Smooth muscle cell (in vitro differentiated cells): ENCODE measurements at regions not wholly inside any gene's neighbourhood (a gene's known extent, or its start where the extent isn't known, plus 50 kb on each side); places are given as distances from the start of the nearest gene placed in this dataset.

Experiments used
- DNase-seq: peaks from one replicate; lab custom pipeline; 2025; ENCODE audit not compliant: unreplicated experiment; lab: John Stamatoyannopoulos, UW
- H2AFZ ChIP-seq: fragments of 200-600 bp; sonication (generic); 2 replicates; pipeline ENCODE4 v1.6.0; 2016; ENCODE audit warnings: antibody characterized with exemption, low read depth, mild to moderate bottlenecking
- H3F3A ChIP-seq: fragments of 200-600 bp; sonication (generic); 2 replicates; pipeline ENCODE4 v1.6.0; 2017; ENCODE audit warnings: antibody characterized with exemption, low read depth
- H3K27ac ChIP-seq: fragments of 200-600 bp; sonication (generic); 2 replicates; pipeline ENCODE4 v1.5.1; 2016; ENCODE audit warnings: low read depth, mild to moderate bottlenecking
- H3K27me3 ChIP-seq: fragments of 200-600 bp; sonication (generic); 2 replicates; pipeline ENCODE4 v1.6.1; 2016; ENCODE audit warnings: low read depth, mild to moderate bottlenecking
- H3K36me3 ChIP-seq: fragments of 200-600 bp; sonication (generic); 2 replicates; pipeline ENCODE4 v1.5.1; 2016; ENCODE audit warnings: low read depth
- H3K4me1 ChIP-seq: fragments of 200-600 bp; sonication (generic); 2 replicates; pipeline ENCODE4 v1.5.1; 2016; ENCODE audit warnings: low read depth
- H3K4me2 ChIP-seq: fragments of 200-600 bp; sonication (generic); 2 replicates; pipeline ENCODE4 v1.6.0; 2016; ENCODE audit warnings: mild to moderate bottlenecking
- H3K4me3 ChIP-seq: fragments of 200-600 bp; sonication (generic); 2 replicates; pipeline ENCODE4 v1.5.1; 2016; ENCODE audit warnings: mild to moderate bottlenecking
- H3K79me2 ChIP-seq: fragments of 200-600 bp; sonication (generic); 2 replicates; pipeline ENCODE4 v1.6.0; 2016; ENCODE audit warnings: low read depth, mild to moderate bottlenecking
- H3K9ac ChIP-seq: fragments of 200-600 bp; sonication (generic); 2 replicates; pipeline ENCODE4 v1.6.0; 2016; ENCODE audit warnings: low read depth
- H3K9me3 ChIP-seq: fragments of 200-600 bp; sonication (generic); replicated peaks from 2 replicates; pipeline ENCODE4 v1.5.1; 2016; ENCODE audit warnings: low read depth
- H4K20me1 ChIP-seq: fragments of 200-600 bp; sonication (generic); 2 replicates; pipeline ENCODE4 v1.6.0; 2016; ENCODE audit warnings: low read depth
- WGBS: methylation state at CpG from one replicate; pipeline ENCODE4 v1.1.7; 2016; ENCODE audit warnings: low lambda C conversion rate; 5-methylcytosine and 5-hydroxymethylcytosine counted together
- TF ChIP-seq, protein P1 (sequence below): fragments of 200-600 bp; sonication (generic); IDR thresholded peaks from 2 replicates; pipeline ENCODE4 v1.5.1; 2017; ENCODE audit warnings: borderline replicate concordance, mild to moderate bottlenecking, antibody characterized with exemption; ENCODE audit not compliant: insufficient read depth, poor library complexity, severe bottlenecking

DNA sequence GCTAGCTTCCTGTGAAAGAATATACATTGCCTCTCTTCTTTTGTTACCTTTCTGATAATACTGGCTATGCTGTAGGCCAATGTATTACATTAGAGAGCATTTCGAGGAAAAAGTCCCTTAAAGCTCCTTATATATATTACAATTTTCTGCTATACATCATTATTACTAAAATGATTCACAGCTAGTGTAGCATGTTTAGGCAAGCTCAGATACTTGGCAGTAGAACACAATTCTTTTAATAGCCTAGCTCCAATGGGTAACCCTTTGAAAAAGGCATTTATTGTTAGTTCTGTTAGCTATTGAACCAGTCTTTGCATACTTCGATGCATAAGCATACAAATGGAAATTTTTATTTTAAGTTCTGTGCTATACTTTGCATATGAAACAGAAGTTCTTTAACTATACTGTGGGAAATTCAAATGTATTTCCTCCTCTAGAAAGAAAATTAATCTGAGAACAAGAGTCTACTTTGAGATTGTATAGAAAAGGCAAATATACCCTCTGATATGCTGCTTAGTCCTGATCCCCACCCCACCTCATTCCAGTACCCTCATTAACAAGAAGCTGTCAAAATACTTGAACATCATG lies 55.6 kb upstream of the SKAP2 start:
- TF ChIP-seq, protein P1, sequence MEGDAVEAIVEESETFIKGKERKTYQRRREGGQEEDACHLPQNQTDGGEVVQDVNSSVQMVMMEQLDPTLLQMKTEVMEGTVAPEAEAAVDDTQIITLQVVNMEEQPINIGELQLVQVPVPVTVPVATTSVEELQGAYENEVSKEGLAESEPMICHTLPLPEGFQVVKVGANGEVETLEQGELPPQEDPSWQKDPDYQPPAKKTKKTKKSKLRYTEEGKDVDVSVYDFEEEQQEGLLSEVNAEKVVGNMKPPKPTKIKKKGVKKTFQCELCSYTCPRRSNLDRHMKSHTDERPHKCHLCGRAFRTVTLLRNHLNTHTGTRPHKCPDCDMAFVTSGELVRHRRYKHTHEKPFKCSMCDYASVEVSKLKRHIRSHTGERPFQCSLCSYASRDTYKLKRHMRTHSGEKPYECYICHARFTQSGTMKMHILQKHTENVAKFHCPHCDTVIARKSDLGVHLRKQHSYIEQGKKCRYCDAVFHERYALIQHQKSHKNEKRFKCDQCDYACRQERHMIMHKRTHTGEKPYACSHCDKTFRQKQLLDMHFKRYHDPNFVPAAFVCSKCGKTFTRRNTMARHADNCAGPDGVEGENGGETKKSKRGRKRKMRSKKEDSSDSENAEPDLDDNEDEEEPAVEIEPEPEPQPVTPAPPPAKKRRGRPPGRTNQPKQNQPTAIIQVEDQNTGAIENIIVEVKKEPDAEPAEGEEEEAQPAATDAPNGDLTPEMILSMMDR: no peak
- no peak overlapping the region for H3K4me3 ChIP-seq
- H3K9me3 ChIP-seq: no peaks in the 10 kb centered on the region
- no peaks in the 10 kb centered on the region for H3K4me1 ChIP-seq
- H3K9ac ChIP-seq: no peak overlapping the region
- H2AFZ ChIP-seq: no peak overlapping the region
- WGBS: 80% methylated on average over 2 of the region's 2 CpGs
- no peaks in the 10 kb centered on the region for H3K36me3 ChIP-seq
- no peaks in the 10 kb centered on the region for H4K20me1 ChIP-seq
- no peak for DNase-seq
- H3K4me2 ChIP-seq: no peak overlapping the region
- no peaks in the 10 kb centered on the region for H3F3A ChIP-seq
- H3K79me2 ChIP-seq: no peaks in the 10 kb centered on the region
- H3K27ac ChIP-seq: no peak overlapping the region
- no peaks in the 10 kb centered on the region for H3K27me3 ChIP-seq

DNA sequence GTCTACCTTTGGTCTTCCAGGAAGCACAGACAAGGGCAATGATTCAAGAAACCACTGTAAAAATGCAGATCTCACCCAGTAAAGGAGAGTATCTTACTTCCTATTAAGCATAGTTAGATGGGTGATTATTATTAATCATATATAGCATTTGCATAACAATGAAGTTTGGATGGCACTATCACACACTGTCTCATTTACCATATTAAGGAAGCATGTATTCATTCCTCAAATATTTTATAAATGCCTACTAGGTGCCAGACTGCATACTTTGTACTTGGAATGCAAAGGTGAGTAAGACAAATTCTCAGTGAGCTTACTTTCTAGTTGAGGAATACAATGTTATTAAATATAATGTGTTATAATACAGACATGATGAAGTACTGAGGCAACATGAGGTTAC lies 53.9 kb upstream of the SKAP2 start:
- Histone ChIP-seq H3K4me1 (no peaks in the 10 kb centered on the region), H3K4me2 (no peak overlapping the region), H3K79me2 (no peaks in the 10 kb centered on the region), H3K27ac (no peak overlapping the region), H2AFZ (no peak overlapping the region), H3K36me3 (no peaks in the 10 kb centered on the region), H3K9ac (no peak overlapping the region), H4K20me1 (no peaks in the 10 kb centered on the region), H3K4me3 (no peak overlapping the region), H3K9me3 (no peaks in the 10 kb centered on the region), H3F3A (no peaks in the 10 kb centered on the region), H3K27me3 (no peaks in the 10 kb centered on the region)
- DNase-seq: no peak
- TF ChIP-seq, protein P1: no peak

DNA sequence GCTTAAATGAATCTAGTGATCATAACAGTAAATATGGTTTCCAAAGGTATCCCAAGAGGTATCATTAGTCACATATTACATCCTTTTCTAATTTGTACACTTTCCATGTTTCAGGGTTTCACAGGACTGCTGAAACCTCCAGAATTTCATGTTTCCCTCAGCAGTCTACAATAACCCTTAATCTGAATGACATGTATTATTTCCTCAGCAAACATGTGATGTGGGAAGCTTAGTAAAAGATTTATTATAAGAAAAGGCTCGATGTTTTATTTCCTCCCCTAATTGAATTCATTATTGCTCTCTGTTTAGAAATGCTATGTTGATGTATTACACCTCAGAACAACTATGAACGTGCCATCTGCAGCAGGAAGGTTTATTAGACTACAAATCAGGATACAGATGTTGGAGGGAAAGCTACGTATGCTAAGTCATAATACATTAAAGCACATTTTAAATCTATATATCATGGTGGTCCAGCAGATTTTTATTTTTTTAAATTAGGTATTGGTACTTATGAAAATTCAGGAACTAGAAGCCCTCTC lies 52.5 kb upstream of the SKAP2 start:
- WGBS: 87% methylated on average over 3 of the region's 3 CpGs
- Histone ChIP-seq H3K4me3 (no peak overlapping the region), H3K4me1 (no peaks in the 10 kb centered on the region), H3K9ac (no peak overlapping the region), H3K27me3 (no peaks in the 10 kb centered on the region), H3K9me3 (no peaks in the 10 kb centered on the region), H3K79me2 (no peaks in the 10 kb centered on the region), H3K27ac (no peak overlapping the region), H2AFZ (no peak overlapping the region), H3K36me3 (no peaks in the 10 kb centered on the region), H3K4me2 (no peak overlapping the region), H3F3A (no peaks in the 10 kb centered on the region), H4K20me1 (no peaks in the 10 kb centered on the region)
- TF ChIP-seq, protein P1: no peak
- no peak for DNase-seq

DNA sequence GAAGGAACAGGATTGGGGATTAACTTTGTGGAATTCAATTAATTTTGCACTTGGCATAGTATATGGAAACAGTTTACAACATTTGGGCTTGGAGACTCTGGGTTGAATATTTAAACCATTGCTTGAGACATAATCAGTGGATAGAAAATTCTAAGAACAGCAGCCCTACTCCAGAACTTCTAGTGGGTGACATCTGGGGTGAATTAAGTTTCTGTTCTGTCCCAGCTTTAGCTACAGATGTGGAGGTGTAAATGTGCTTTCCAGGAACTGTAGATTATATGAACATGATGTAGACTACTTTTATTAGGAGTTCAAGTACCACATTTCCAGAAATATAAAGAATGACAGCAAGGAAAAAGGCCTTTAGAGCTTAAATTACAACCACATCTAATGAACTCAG lies 51.9 kb upstream of the SKAP2 start:
- no peak for DNase-seq
- Histone ChIP-seq H3K27ac (no peak overlapping the region), H3K9ac (no peak overlapping the region), H3K4me3 (no peak overlapping the region), H3F3A (no peaks in the 10 kb centered on the region), H4K20me1 (no peaks in the 10 kb centered on the region), H3K9me3 (no peaks in the 10 kb centered on the region), H3K36me3 (no peaks in the 10 kb centered on the region), H3K4me2 (no peak overlapping the region), H3K27me3 (no peaks in the 10 kb centered on the region), H3K4me1 (no peaks in the 10 kb centered on the region), H2AFZ (no peak overlapping the region), H3K79me2 (no peaks in the 10 kb centered on the region)
- TF ChIP-seq, protein P1: no peak
